ENCODE measurements at regions not wholly inside any gene's neighbourhood (a gene's known extent, or its start where the extent isn't known, plus 50 kb on each side); places are given as distances from the start of the nearest gene placed in this dataset.

DNA sequence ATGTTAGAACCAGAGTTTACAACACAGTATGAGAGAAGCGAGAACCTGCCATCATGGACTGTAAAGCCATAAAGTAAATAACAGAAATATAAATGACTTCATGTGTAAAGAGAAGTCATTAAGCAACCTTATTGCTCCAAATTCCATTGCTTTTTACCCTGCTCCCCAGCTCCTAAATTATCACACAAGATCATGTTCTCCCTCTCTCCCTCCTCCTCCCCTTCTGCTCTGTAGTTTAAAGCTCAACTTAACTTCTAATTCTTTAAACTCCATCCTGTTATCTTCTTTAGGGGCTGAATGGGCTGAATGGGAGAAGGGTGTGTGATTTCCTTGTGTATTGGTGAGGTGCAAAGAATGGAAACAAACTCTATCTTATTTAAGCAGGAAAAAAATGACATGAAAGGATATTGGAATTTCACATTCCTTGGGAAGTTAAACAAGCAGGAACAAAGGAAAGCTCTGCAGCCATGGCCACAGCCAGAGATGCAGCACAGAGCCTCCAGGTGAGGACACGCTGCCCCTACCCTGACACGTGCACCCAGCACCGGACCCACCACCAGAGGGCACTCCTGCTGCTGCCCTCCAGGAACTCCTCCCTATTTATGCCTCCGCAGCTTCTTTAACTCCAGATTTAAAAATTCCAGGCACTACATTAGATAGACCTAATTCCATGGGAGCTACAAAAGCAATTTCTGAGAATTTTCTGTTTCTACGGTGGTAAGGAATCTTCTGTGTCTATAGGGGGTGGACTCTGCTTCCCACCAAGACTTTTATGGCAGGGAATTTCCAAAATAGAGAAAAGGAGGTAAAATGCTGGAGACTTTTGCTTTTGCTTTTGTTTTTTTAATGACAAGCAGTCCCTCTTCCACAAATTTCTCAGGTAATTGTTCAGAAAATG is 76.9 kb upstream of the ABI3BP start:
- no peaks in the 10 kb centered on the region for H3K9me3 Mint-ChIP-seq
- H3K4me1 Mint-ChIP-seq (ENCODE audit: low read depth): no peaks in the 10 kb centered on the region
- intact Hi-C loops (cut with micrococcal nuclease): loop anchor here (1.0 kb wide), 3 partner anchors 126 to 566 kb away; no protein-coding TSS in a partner anchor
- H3K36me3 Mint-ChIP-seq (ENCODE audit: low read depth): no peaks in the 10 kb centered on the region
- H3K4me3 Mint-ChIP-seq: no peak overlapping the region
- DNase-seq (ENCODE audit: low spot score): peak; percentile 32
- H3K27me3 Mint-ChIP-seq (ENCODE audit: insufficient read depth): peaks cover 11% of the 10 kb centered on the region
- H3K27ac Mint-ChIP-seq: no peak overlapping the region

DNA sequence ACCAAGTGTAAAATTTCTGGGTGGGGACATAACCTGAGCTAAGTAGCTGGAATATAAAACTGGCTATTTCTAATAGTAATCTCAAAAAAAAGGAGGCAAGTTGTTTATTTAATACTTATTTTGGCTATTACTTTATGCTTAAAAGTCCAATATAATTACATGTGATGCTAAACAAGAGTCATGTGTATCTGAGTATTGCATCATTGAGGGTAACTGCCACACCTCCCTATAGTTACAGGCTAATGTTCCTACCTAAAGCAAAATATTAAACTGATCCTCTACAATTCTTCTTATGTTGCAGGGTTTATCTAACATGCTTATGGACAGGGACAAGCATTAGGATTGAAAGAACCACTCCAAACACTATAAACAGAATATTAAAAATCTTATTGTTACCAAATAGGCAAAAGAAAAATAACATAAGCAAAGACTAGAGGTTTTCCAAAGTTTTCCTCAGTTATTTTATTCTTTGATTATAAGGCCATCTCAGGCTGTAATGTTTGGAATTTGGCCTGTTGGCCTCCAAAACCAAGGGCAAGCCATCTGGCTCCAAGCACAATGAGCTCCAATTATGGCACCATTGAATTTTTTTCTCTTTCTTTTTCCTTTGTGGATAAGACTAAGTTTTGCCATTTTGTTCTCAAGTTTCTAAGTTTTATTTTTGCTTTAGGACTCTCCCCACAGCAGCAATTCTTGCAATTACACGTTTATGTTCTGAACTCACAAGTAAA is 75.8 kb upstream of the ABI3BP start:
- H3K27me3 Mint-ChIP-seq (ENCODE audit: insufficient read depth): peaks cover 11% of the 10 kb centered on the region
- no peaks in the 10 kb centered on the region for H3K4me1 Mint-ChIP-seq (ENCODE audit: low read depth)
- no peaks in the 10 kb centered on the region for H3K36me3 Mint-ChIP-seq (ENCODE audit: low read depth)

DNA sequence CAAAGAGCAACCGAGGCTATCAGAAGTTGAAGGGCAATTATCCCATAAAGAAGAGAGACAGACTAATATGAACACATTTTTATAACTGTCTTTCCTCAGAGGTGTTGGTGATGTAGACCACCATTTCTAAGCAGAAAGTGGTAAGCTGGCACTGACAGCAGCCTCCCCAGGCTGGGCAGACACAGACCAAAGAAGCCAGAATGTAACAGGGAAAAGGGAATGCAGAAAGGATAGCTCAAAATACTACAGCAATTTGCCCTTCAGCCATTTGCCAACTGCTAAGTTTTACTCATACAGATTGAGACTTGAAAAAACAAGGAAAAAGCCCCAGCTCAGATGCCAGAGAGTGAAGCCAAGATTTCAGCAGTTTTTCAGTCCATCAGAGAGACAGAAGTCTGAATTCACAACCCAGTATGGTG is 73.5 kb upstream of the ABI3BP start:
- H3K27me3 Mint-ChIP-seq (ENCODE audit: insufficient read depth): peaks cover 12% of the 10 kb centered on the region
- H3K9me3 Mint-ChIP-seq: no peaks in the 10 kb centered on the region
- no peak overlapping the region for H3K27ac Mint-ChIP-seq
- H3K4me3 Mint-ChIP-seq: no peak overlapping the region
- H3K36me3 Mint-ChIP-seq (ENCODE audit: low read depth): no peaks in the 10 kb centered on the region
- intact Hi-C loops (cut with micrococcal nuclease): no loop called here
- no peak for DNase-seq (ENCODE audit: low spot score)
- H3K4me1 Mint-ChIP-seq (ENCODE audit: low read depth): no peaks in the 10 kb centered on the region

More for the DNA sequence above, 75.8 kb upstream of the ABI3BP start:
- intact Hi-C loops (cut with micrococcal nuclease): no loop called here
- Mint-ChIP-seq H3K4me3 (no peak overlapping the region), H3K27ac (no peak overlapping the region), H3K9me3 (no peaks in the 10 kb centered on the region)
- no peak for DNase-seq (ENCODE audit: low spot score)

DNA sequence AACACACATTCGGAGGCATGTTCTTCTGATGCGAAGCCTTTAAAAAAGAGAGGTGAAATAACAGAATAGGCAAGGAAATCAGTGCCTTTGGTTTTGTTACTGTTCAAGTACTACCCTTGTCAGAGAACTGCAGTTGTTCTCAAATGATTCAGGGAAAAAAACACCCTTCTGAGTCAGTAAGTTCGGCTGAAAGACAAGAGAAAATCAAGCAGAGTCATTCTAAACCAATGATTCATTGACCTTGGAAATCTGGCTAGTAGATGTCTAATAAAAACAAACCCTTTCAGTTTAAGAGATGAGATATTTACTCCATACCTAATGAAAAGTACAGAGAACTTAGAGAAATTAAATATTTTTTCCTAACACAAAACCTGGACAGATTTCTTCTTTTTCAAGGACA is 72.7 kb upstream of the ABI3BP start:
- no peak for DNase-seq (ENCODE audit: low spot score)

DNA sequence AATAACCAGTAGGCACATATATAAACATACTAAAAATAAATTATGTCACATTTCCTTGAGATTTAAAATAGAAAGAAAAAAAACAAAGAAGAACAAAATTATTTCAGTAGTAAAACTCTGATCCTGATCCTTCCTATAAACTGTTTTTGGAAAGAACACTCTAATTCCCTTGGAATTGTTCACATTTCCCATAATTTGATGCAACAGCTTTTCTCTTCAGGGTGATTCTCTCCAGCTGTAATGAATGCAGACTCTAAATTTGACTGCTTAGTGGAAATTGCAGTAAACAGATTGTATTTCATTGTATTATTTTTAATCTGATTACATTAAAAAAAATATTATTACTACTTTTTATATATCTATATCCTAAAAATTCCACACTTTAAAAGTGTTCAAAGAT is 70.2 kb upstream of the ABI3BP start:
- Mint-ChIP-seq H3K9me3 (peaks cover 15% of the 10 kb centered on the region), H3K36me3 (ENCODE audit: low read depth) (no peaks in the 10 kb centered on the region), H3K27me3 (ENCODE audit: insufficient read depth) (peaks cover 13% of the 10 kb centered on the region), H3K4me1 (ENCODE audit: low read depth) (no peaks in the 10 kb centered on the region), H3K27ac (no peak overlapping the region), H3K4me3 (no peak overlapping the region)
- no peak for DNase-seq (ENCODE audit: low spot score)
- intact Hi-C loops (cut with micrococcal nuclease): no loop called here

More for the DNA sequence above, 72.7 kb upstream of the ABI3BP start:
- no peaks in the 10 kb centered on the region for H3K4me1 Mint-ChIP-seq (ENCODE audit: low read depth)
- H3K27ac Mint-ChIP-seq: no peak overlapping the region
- no peaks in the 10 kb centered on the region for H3K36me3 Mint-ChIP-seq (ENCODE audit: low read depth)
- H3K27me3 Mint-ChIP-seq (ENCODE audit: insufficient read depth): peaks cover 13% of the 10 kb centered on the region
- no peaks in the 10 kb centered on the region for H3K9me3 Mint-ChIP-seq
- intact Hi-C loops (cut with micrococcal nuclease): no loop called here
- H3K4me3 Mint-ChIP-seq: no peak overlapping the region

DNA sequence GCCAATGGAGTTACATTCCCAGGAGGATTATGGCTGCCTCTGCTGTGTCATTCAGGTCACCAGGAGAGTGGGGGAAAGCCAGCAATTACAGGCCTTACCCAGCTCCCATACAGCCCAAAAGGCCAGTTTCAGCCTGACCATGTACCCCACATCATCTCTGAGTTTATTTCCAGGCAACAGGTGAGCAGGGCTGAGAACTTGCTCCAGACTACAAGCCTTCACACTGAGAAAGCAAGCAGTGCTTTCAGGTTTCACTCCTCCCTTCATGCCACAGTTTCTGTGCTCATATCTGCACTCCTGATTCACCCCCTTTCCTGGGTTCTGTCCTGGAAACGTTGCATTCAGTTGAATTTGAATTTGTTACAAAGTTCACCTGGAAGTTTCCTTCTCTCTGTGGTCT is 68.1 kb upstream of the ABI3BP start:
- intact Hi-C loops (cut with micrococcal nuclease): no loop called here
- H3K4me1 Mint-ChIP-seq (ENCODE audit: low read depth): no peaks in the 10 kb centered on the region
- peaks cover 13% of the 10 kb centered on the region for H3K27me3 Mint-ChIP-seq (ENCODE audit: insufficient read depth)
- no peak for DNase-seq (ENCODE audit: low spot score)
- no peak overlapping the region for H3K4me3 Mint-ChIP-seq
- H3K9me3 Mint-ChIP-seq: peaks cover 26% of the 10 kb centered on the region
- no peaks in the 10 kb centered on the region for H3K36me3 Mint-ChIP-seq (ENCODE audit: low read depth)
- no peak overlapping the region for H3K27ac Mint-ChIP-seq

DNA sequence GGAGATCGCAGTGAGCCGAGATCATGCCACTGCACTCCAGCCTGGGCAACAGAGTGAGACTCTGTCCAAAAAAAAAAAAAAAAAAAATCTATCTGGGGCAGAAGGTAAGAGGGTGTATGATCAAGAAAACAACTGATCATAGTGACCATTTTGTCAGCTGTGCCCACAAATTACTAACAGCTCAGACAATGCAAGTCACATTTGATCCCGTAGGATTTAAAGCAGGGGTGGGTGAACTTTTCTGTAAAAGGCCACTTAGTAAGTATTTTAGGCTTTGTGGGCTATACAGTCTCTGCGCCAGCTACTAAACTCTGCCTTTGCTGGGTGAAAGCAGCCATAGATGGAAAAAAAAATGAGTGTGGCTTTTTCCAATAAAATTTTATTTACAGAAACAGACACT is 57.6 kb upstream of the ABI3BP start:
- Mint-ChIP-seq H3K27ac (no peak overlapping the region), H3K4me1 (ENCODE audit: low read depth) (no peaks in the 10 kb centered on the region), H3K4me3 (no peak overlapping the region), H3K36me3 (ENCODE audit: low read depth) (no peaks in the 10 kb centered on the region), H3K27me3 (ENCODE audit: insufficient read depth) (no peaks in the 10 kb centered on the region), H3K9me3 (no peaks in the 10 kb centered on the region)
- intact Hi-C loops (cut with micrococcal nuclease): no loop called here
- no peak for DNase-seq (ENCODE audit: low spot score)

DNA sequence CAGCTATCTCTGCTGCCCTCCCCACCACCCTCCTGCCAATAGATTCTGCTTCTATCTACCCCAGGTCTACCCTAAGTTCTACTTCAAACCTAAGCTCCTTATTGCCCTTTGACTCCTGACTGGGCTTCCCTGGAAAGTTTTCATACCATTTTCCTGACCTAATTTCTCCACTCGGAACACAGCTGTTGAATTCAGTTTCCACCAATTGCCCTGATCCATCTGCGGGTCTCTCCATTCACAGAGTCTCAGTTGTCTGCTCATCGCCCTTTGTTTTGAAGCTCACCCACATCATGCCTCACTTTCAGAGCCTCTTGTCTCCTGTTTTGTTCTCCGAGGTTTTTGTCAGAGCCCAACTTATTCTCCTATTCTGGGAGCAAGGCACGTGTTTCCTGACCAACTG is 56.8 kb upstream of the ABI3BP start:
- H3K4me3 Mint-ChIP-seq: no peak overlapping the region
- intact Hi-C loops (cut with micrococcal nuclease): no loop called here
- no peaks in the 10 kb centered on the region for H3K9me3 Mint-ChIP-seq
- H3K4me1 Mint-ChIP-seq (ENCODE audit: low read depth): no peaks in the 10 kb centered on the region
- no peak overlapping the region for H3K27ac Mint-ChIP-seq
- DNase-seq (ENCODE audit: low spot score): no peak
- H3K27me3 Mint-ChIP-seq (ENCODE audit: insufficient read depth): peaks cover 2% of the 10 kb centered on the region
- H3K36me3 Mint-ChIP-seq (ENCODE audit: low read depth): no peaks in the 10 kb centered on the region

DNA sequence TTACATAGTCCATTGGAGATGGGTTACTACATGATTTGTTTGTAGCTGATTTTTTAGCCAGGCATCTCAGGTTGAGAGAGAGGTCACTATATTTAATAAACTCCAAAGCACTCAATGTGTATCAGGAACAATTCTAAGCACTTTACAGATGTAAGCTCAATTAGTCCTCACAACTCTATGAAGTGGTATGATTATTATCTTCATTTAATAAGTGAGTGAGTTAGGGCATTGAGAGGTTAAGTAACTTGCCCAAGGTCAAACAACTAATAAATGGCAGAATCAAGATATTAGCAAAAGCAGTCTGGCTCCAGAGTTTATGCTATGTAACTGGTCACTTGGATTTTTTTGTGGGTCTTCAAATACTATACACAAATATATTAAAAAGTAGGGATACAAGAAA is 56.3 kb upstream of the ABI3BP start:
- Mint-ChIP-seq H3K36me3 (ENCODE audit: low read depth) (no peaks in the 10 kb centered on the region), H3K27me3 (ENCODE audit: insufficient read depth) (peaks cover 2% of the 10 kb centered on the region), H3K27ac (no peak overlapping the region), H3K9me3 (no peaks in the 10 kb centered on the region), H3K4me1 (ENCODE audit: low read depth) (no peaks in the 10 kb centered on the region), H3K4me3 (no peak overlapping the region)
- DNase-seq (ENCODE audit: low spot score): no peak
- intact Hi-C loops (cut with micrococcal nuclease): no loop called here

DNA sequence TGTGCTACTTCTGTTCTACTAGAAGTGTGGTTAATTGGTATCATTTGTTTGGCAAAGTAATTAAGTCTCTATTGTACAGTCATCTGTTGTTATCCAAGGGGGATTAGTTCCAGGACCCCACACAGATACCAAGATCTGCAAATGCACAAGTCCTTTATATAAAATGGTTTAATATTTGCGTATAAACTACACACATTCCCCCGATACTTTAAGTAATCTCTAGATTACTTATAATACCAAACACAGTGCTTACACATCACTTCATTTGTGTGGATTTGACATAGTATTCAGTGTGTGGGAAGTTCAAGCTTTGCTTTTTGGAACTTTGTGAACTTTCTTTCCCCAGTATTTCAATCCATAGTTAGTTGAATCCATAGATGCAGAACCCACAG is 50.5 kb upstream of the ABI3BP start:
- intact Hi-C loops (cut with micrococcal nuclease): no loop called here
- no peak for DNase-seq (ENCODE audit: low spot score)
- Mint-ChIP-seq H3K4me1 (ENCODE audit: low read depth) (no peaks in the 10 kb centered on the region), H3K27ac (no peak overlapping the region), H3K9me3 (no peaks in the 10 kb centered on the region), H3K36me3 (ENCODE audit: low read depth) (no peaks in the 10 kb centered on the region), H3K27me3 (ENCODE audit: insufficient read depth) (peaks cover 4% of the 10 kb centered on the region), H3K4me3 (no peak overlapping the region)

DNA sequence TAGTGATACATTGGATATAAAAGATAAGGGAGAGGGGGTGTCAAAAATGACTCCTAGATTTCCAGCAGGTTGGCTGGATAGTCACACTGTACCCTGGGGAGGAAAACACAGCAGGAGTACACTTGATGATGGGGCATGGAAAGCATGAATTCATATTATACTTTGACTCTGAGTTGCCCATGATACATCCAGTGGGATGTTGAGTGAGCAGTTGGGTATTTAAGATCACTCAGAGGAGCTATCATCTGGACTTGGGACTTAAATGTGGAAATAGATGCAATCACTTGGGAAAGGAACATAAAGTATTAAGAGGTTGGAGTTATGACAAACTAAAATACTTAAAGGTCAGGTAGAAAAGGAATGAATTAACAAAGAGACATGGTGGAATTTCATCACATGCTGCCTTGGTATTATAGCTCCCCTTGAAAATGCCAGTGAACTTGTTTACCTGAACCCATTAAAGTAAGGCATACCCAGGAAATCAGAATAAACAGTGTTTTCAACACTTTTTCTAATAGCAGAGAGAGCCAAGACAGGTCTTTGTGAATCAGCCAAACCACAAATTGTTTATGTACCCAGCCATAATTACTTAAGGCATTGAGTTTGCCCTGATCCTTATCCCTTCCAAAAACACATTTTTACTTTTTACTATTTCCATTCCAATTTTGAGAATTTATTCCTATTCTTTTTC is 49.9 kb upstream of the ABI3BP start:
- intact Hi-C loops (cut with micrococcal nuclease): no loop called here
- DNase-seq (ENCODE audit: low spot score): no peak
- Mint-ChIP-seq H3K4me1 (ENCODE audit: low read depth) (no peaks in the 10 kb centered on the region), H3K4me3 (no peak overlapping the region), H3K27me3 (ENCODE audit: insufficient read depth) (peaks cover 4% of the 10 kb centered on the region), H3K36me3 (ENCODE audit: low read depth) (no peaks in the 10 kb centered on the region), H3K27ac (no peak overlapping the region), H3K9me3 (no peaks in the 10 kb centered on the region)
